IMR-90 (cell line): ENCODE measurements at regions not wholly inside any gene's neighbourhood (a gene's known extent, or its start where the extent isn't known, plus 50 kb on each side); places are given as distances from the start of the nearest gene placed in this dataset.

Experiments used
- CTCF ChIP-seq: conservative IDR thresholded peaks from 2 replicates; pipeline ENCODE4 v1.5.1; 2012; ENCODE audit warnings: mild to moderate bottlenecking, low read depth, low read length, improper control_type of control experiment
- POLR2A ChIP-seq: IDR thresholded peaks from 2 replicates; pipeline ENCODE4 v1.6.1; 2012; ENCODE audit warnings: mild to moderate bottlenecking, low read depth, low read length
- SMC3 ChIP-seq: fragments of 150-350 bp; IDR thresholded peaks from 2 replicates; pipeline ENCODE4 v1.6.1; 2016; ENCODE audit warnings: low read depth, mild to moderate bottlenecking, antibody characterized with exemption, low read length, moderate library complexity

GRCh38 chr2:239717706-239718105 is 307.4 kb downstream of the NDUFA10 start:
- no peak for TF ChIP-seq CTCF
- TF ChIP-seq POLR2A = no peak
- TF ChIP-seq SMC3 = no peak
